GF-D8 (cell line): ENCODE measurements at regions not wholly inside any gene's neighbourhood (a gene's known extent, or its start where the extent isn't known, plus 50 kb on each side); places are given as distances from the start of the nearest gene placed in this dataset.

ENCODE experiments used
- DNase-seq: peaks from one replicate; lab custom pipeline; 2025; lab: John Stamatoyannopoulos, UW

DNA sequence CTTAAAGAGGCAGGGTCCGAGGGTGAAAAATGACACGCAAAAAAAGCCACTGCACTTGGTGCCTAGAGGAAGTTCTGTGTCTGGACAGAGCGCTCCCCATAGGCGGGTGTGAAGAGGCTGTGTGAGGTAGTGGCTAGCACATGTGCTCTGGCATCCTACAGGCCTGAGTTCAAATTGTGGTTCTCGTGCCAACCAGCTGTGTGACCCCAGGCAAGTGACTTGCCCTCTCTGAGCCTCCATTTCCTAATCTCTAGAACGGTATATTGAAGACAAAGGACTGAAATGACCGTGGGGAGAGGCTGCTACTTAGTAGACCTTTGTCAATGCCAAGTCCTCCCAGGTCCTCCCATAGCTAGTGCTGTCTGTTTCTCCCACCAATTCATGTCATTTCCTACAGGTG, 79.1 kb upstream of the MYL10 start:
- DNase-seq = no peak

DNA sequence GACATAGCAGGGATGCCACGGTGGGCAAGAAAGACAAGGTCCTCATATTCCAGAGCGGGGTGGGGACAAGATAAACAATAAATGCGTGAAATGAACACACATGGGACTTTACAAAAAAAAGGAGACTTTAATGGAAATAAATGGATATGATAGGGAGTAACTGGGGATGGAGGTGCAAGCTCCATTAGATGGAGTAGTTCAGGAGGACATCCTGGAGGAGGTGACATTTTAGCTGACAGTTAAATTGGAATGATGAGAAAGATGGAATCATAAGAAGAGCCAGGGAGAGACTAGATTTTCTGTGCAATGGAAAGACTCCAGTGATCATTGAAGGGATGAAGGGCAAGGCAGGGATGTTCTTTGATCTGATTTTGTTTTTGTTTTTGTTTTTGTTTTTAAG, 83.6 kb upstream of the MYL10 start:
- DNase-seq = no peak

DNA sequence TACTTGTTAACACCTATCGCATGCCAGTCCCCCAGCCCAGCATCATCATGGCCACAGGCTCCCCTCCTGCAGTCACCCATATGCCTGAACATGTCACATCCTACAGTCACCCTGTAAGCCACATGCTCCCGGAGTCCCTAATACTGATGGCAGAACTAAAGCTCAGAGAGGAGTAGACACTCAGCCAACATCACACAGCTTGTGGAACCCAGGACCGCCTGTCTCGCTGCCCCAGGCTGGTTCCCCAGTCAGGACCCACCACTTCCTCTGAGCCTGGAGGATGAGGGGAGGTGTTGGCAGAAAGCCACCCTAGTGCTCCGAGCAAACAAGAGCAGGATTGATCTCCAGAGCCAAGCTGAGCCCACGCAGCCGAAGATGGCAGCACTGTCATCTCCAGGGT, 85.0 kb upstream of the MYL10 start:
- DNase-seq = no peak

DNA sequence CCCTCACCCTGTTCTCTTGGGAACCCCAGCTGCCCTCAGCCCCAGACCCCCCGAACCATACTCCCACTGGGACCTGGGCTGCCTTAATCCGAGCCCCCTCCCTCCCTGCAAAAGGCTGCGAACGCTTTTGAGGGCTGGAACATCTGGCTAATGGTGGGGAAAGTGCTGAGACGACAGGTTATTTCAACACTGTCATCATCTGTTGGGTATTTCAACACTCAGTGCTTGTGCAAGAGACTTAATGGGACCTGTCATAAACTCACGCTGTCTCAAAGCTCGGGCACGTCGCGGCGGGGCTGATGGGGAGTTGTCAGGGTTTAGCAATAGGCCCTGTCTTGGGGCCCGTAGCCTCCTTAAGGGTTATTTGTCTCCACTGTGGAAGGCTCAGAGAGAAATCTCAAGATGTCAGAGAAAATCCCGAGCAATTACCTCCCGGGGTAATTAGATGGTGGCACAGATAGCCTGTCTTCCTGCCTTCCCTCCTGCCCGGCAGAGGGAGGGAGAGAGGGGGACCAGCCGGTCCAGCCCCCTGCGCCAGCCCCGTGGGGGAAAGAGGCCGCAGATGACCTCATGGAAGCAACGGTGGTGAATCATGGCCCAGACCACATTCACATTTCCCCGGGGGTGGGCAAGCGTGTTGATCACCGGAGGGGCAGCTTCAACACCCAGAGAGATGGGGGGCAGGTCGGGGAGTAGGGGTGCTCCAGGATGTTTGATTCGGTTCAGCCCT, 88.7 kb upstream of the MYL10 start:
- peak; percentile 95 for DNase-seq

DNA sequence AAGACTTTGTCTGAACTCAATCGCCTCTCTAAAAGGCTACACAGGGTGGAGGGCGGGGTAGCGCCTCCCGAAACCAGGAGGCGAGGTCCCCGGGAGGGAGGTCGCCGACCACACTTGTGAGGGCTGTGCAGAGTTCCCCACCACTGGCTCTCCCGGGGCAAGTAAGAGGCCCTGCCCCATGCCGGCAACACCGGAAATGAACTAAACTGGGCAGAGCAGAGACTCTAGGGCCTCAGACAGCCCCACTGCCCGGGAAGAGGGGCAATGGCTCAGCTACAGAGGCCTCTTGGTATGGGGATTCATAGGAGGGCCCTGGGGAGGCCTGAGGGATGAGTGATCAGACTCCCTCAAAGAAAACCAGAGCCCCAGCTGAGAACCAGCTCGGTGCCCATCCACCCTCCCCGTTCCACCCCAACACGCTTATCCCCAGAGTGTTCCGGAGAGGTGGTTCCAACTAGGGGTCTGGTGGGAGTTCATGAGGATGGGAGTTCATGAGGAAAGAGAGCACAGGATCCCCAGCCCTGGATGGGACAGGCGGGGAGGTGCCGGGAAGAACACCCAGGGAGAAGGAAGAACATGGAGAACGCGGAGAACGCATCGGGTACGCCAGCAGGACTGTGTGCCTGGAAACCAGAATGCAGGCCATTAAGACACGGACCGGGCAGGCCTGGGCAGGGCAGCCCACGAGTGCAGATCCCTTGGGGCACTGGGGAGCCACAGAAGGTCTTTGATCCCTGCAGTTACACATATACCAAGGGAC, 89.4 kb upstream of the MYL10 start:
- DNase-seq = no peak

DNA sequence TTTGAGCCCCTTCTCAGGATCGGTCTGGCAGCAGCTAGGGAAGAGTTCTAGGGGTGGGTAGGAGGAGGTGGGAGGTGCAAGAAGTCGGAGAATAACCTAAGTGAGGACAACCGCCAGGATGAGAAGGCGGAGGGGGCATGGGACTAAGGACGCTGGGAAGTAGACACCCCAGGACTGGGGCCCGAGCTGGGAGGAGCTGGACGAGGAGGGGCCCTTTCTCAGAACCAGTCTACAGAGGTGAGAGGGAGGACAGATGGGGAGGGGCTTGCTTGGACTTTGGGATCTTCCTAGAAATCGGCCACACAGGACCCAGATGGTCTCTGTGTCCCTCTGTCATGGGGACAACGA, 90.0 kb upstream of the MYL10 start:
- DNase-seq = no peak

DNA sequence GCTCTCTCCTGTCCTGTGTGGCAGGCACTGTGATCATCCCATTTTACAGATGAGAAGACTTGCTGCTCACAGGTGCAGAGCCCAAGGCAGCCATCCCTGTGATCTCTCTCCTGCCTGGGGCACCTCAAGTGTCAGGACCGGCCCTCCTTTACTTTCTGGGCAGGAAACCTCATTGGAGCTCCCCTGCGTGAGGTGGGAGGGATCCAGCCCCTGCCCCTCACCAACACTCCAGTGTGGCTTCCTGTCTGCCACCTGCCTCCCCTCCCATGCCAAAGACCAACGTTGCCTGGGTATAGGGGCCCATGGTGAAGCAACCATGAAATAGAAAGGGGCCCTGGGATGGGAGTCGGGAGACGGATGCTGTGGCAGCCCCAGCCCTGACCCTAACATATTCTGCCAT, 91.2 kb upstream of the MYL10 start:
- DNase-seq = no peak

DNA sequence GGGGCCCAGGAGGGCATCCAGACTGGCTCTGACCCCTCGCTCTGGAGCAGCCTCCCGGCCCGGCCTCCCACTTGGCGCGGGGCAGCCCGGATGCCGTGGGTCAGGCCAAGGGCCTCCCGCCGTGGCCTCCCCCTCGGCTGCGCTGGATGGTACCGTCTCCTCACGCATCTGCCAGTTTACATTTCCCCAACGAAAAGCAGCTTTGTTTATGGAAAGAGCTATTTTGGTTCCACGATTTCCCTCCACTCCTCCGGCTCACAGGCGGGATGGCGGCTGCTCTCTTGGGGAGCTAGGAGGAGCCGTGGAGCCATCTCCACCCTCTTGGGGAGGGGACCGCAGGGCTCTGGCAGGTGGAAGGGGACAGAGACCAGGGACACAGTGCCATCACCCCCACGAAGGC, 93.2 kb upstream of the MYL10 start:
- DNase-seq = no peak

DNA sequence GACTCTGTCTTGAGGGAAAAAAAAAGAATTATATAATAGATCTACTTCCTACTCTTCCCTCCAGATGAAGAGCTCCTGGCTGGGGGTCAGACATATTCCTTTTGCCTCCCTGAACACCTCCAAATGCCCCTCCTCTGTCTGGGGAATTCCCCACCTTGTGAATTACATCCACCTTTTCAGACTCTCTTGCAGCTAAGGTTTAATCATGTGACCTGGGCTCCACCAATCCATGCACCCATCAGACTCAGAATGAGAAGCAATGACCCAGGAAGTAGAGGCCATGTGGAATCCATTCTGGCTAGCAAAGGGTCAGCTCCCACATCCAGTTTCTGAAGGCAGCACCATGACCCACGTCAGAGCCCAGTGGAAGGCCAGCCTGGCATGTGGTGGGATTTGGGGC, 93.6 kb upstream of the CUX1 start:
- no peak for DNase-seq

DNA sequence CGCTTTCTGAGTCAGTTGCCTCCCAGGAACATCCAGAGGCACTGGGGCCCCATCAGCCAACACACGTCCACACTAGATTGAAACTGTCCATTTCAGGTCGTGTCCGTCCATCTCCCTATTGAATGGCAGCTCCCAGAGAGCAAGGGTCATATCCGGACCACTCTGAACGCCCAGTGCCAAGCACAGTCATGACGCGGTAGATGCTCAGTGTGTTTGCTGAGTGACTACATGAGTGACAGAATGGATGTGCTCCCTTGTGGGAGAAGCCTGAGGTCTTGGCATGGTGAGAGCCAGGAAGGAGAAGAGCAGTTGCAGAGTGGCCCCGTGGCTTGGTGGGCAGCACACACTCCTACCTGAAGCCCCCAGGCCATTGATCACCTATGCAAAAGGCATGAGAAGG, 92.5 kb upstream of the CUX1 start:
- no peak for DNase-seq

DNA sequence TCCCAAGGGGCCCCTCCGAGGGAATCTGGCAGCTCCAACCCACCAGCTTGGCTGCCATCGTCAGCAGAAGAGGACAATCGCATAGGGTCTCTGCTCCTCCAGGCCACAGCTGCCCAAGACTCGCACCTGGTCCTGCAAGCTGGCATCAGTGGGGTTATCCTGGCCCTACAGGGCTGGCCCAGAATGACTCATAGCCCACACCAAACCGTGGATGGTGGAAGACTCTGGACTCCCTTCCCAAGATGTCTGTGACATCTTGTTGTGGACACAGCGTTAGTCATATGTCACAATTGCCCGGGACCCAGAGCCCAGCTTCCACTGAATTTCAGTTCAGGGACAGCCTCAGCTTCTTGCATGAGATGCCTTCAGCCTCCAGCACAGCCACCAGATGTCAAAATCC, 91.5 kb upstream of the CUX1 start:
- no peak for DNase-seq

DNA sequence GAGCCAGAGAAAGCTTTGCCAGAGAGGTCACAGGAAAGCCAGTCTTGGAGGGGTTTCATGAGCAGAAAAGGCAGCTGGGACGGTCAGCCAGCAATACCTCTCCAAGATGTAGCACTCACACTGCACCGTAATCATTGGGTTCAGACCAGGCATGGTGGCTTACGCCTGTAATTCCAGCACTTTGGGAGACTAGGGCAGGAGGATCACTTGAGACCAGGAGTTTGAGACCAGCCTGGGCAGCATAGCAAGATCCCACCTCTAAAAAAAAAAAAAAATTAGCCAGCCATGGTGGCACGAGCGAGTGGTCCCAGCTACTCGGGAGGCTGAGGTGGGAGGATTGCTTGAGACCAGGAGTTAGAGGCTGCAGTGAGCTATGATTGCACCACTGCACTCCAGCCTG, 90.2 kb upstream of the CUX1 start:
- DNase-seq = no peak

DNA sequence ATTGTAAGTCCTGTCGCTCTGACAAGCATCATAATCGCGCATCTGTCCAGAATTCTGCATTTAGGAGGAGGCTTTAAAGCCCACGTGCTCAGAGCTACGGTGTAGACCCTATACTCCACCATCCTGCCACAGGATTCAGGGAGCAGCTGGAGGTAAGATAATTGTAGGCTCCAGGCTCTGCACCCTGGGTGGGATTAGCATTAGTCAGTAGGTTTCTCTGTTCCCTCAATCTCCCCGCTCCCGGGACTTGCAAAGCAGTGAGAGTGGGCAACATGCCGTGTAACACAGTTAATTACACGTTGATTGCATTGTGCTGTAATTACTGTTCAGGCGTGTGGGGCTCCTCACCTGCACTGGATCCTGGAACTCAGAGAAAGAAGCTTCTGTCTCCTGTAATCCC, 89.3 kb upstream of the CUX1 start:
- no peak for DNase-seq

DNA sequence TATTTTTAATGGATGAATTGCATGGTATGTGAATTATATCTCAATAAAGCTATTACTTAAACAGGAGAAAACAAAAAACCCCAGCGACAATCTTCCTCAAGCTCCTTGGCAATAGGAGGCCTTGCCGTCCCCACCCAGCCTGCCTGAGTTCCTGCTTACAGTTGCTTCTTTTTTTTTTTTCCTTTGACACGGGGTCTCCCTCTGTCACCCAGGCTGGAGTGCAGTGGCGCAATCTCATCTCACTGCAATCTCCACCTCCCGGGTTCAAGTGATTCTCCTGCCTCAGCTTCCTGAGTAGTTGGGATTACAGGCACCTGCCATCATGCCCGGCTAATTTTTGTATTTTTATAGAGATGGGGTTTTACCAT, 88.6 kb upstream of the CUX1 start:
- peak; percentile 79 for DNase-seq

DNA sequence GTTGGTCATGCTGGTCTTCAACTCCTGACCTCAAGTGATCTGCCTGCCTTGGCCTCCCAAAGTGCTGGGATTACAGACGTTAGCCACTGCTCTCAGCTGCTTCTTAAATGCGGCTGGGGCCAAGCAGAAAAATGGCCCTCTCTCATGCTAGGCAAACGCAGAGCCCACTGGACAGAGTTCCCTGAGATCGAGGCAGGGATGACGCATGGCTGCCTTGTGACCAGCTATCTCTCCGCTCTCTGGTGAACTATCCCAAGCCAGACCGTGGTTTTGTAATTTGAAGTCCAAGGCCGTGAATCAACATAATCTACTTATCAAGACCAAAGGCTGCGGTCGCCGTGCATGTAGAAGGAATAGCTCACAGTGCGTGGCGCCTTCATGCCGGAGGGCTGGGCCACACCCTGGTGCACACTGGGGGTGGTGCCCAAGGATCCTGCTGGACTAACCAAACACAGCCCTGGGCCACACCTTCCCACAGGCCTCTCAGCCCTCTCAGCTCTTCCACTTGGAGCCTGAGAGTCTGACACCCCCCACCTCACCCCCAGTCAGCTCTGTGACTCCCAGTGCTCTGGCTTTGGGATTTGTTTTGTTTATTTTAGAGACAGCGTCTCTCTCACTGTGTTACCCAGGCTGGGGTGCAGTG, 88.1 kb upstream of the CUX1 start:
- no peak for DNase-seq

DNA sequence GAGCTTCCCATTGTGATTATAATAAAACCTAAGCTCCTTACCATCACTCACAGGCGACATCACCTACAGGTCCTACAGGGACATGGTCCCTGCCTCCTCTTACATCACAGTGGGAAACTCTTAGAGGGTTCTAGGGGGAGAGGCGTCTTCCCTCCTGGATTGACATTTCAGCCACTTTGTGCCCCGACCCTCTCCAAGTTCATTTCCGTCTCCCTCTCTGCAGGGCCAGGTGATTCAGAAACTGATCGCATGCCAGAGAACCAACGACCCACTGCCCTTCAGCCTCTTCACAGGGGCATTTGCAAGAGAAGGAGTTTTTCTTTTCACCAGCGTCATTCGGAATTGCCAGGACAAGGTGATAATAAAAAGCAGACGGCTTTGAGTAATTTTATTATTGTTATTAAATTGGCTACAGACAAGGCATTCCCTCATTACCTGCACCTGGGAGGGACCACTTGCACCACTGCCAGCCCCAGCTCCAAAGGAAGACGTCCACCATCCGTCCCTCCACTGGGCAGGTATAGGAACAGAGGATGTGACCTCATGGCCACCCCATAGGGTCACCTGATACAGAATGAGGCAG, 85.8 kb upstream of the CUX1 start:
- DNase-seq = no peak

DNA sequence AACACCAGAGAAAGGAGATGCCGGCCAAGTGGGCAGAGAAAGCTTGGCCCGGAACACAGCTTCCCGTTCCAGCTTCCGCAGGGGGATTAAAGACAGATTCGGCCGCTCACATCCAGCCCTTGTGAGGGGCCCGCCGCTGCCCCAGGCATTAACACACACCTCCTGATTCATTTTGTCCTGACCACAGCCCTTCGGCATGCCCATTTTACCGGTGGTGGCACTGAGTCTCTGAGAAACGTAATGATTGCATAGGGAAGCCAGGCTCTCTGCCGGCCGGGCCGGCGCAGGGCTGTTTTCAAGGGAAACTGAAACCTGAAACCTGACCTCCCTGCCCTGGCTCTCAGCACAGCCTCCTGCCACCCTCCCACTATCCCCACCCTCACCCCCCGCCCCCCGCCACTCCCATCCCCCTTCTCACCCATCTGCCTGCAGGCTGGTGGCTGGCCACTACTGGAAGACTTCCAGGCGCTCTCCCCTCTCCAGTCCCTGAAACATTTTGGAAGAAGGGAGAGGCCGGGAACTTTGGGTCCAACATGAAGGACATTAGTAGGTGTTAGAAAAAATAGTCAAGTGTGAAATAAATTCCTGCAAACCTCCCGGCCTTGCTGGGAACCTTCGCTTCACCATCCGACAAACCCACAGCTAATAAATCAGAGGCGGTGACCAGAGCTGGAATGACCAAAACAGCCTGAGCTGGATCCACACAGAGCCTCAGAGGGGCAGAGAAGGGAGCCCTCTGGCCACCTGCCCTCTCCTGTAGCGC, 83.5 kb upstream of the CUX1 start:
- DNase-seq = peak; percentile 22

DNA sequence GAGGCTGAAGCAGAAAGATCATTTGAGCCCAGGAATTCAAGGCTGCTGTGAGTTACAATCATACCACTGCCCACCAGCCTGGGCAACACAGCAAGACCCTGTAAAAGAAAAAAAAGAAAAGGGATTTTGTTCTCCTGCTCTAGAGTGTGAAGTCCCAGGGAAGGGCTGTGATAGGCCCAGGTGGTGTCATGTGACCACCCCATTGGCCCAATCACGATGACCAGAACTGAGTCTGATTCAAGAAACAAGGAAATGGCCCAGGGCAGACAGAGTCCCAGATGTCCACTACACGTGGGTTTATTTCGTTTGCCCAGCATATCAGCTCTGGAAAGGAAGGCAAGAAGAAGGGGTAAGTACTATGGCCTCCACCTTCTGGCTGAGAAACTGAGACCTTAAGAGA, 81.3 kb upstream of the CUX1 start:
- DNase-seq = no peak

DNA sequence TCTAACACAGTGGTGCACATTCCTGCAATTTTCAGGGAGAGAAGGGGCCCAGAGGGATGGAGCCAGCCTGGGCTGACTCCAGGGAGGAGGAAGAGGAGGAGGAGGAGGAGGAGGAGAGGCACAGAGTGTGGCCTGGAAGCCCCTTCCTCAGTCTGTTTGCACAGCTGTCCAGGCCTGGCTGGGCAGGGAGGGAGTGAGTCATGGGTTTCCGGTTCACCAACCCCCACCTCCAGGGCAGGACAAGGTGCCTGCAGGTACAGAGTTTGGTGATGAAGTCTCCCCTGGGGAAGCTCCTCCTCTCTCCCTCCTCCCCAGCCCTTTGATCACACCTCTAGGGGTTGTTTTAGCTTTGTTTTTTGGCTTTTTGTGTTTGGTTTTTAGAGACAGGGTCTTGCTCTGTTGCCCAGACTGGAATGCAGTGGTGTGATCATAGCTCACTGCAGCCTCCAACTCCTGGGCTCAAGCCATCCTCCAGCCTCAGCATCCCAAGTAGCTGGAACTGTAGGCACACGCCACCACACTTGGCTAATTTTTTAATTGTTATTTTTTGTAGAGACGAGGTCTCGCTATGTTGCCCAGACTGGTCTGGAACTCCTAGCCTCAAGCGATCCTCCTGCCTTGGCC, 77.5 kb upstream of the CUX1 start:
- no peak for DNase-seq

DNA sequence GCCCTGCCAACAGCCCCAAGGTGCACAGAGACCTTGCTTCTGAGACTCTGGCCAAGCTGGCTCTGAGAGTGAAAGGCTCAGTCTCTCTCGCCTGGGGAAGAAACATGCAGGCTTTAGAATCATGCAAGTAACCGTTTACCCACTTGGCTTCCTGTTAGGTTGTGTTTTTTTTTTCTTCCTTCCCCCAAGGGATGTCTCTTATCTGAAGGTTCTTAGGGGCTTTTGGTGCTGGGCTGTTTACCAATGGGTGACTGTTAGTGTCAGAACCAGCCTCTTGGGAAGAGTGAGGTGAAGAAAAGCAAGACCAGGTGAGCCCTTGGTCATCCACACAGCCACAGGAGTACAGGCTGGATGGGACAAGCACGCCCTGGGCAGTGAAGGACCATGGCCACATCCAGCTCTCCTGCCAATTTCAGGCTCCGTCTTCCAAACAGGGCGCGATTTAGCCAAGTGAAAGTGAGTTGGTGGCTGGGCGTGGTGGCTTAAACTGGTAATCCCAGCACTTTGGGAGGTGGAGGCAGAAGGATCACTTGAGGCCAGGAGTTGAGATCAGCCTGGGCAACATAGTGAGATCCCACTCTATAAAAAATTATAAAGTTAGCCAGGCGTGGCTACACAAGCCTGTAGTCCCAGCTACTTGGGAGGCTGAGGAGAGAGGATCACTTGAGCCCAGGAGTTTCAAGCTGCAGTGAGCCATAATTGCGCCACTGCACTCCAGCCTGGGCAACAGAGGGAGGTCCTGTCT, 76.3 kb upstream of the CUX1 start:
- DNase-seq = peak; percentile 89
